Neural cell (in vitro differentiated cells): ENCODE measurements at regions not wholly inside any gene's neighbourhood (a gene's known extent, or its start where the extent isn't known, plus 50 kb on each side); places are given as distances from the start of the nearest gene placed in this dataset.

ENCODE experiments used
- CTCF ChIP-seq: fragments of 450-650 bp; IDR thresholded peaks from 2 replicates; pipeline ENCODE4 v1.5.1; 2014; ENCODE audit warnings: antibody characterized with exemption, mild to moderate bottlenecking, moderate library complexity; ENCODE audit not compliant: poor library complexity, severe bottlenecking
- EP300 ChIP-seq: fragments of 450-650 bp; conservative IDR thresholded peaks from 2 replicates; pipeline ENCODE4 v1.6.1; 2014; ENCODE audit warnings: antibody characterized with exemption, mild to moderate bottlenecking, moderate library complexity; ENCODE audit not compliant: poor library complexity, severe bottlenecking
- EZH2 ChIP-seq: fragments of 200-600, 300-800 bp; shearing (Covaris generic), sonication (generic); IDR thresholded peaks from 2 replicates; pipeline ENCODE4 v1.6.1; 2014; ENCODE audit warnings: antibody characterized with exemption, low read length, borderline replicate concordance, mild to moderate bottlenecking; ENCODE audit not compliant: insufficient read depth, poor library complexity, severe bottlenecking
- MXI1 ChIP-seq: fragments of 450-650 bp; conservative IDR thresholded peaks from 2 replicates; pipeline ENCODE4 v1.6.1; 2014; ENCODE audit warnings: antibody characterized with exemption, mild to moderate bottlenecking; ENCODE audit not compliant: poor library complexity, severe bottlenecking
- POLR2AphosphoS5 ChIP-seq: IDR thresholded peaks from 2 replicates; pipeline ENCODE4 v1.6.1; 2012
- SMC3 ChIP-seq: fragments of 450-650 bp; conservative IDR thresholded peaks from 2 replicates; pipeline ENCODE4 v1.6.1; 2014; ENCODE audit warnings: antibody characterized with exemption, mild to moderate bottlenecking, moderate library complexity; ENCODE audit not compliant: poor library complexity
- TAF1 ChIP-seq: IDR thresholded peaks from 2 replicates; pipeline ENCODE4 v1.6.1; 2012; ENCODE audit warnings: low read depth
- TF ChIP-seq, protein P1 (sequence below): IDR thresholded peaks from 2 replicates; pipeline ENCODE4 v1.6.1; 2012; ENCODE audit warnings: borderline replicate concordance

DNA sequence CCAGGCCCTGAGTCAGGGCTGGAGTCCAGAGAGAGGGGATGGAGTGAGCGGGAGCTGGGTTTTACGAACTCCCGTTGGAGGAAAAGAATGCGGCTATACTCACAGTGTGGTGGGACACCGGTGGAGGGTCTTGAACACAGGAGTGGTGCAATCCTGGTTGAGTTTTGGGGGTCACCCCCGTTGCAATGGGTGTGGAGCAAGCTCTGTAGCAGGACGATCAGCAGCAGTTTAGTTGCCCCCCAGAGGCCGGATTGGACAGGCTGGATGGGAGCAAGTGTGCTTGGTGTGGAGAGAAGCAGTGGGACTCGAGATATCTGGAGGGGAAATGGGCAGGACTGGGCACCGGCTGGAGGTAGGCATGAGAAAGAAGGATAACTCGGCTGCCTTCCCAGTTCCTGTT lies 72.3 kb upstream of the TWIST2 start:
- TF ChIP-seq CTCF (no peak), POLR2AphosphoS5 (no peak), EZH2 (no peak), MXI1 (no peak), SMC3 (no peak), TAF1 (no peak), EP300 (no peak)
- TF ChIP-seq, protein P1, sequence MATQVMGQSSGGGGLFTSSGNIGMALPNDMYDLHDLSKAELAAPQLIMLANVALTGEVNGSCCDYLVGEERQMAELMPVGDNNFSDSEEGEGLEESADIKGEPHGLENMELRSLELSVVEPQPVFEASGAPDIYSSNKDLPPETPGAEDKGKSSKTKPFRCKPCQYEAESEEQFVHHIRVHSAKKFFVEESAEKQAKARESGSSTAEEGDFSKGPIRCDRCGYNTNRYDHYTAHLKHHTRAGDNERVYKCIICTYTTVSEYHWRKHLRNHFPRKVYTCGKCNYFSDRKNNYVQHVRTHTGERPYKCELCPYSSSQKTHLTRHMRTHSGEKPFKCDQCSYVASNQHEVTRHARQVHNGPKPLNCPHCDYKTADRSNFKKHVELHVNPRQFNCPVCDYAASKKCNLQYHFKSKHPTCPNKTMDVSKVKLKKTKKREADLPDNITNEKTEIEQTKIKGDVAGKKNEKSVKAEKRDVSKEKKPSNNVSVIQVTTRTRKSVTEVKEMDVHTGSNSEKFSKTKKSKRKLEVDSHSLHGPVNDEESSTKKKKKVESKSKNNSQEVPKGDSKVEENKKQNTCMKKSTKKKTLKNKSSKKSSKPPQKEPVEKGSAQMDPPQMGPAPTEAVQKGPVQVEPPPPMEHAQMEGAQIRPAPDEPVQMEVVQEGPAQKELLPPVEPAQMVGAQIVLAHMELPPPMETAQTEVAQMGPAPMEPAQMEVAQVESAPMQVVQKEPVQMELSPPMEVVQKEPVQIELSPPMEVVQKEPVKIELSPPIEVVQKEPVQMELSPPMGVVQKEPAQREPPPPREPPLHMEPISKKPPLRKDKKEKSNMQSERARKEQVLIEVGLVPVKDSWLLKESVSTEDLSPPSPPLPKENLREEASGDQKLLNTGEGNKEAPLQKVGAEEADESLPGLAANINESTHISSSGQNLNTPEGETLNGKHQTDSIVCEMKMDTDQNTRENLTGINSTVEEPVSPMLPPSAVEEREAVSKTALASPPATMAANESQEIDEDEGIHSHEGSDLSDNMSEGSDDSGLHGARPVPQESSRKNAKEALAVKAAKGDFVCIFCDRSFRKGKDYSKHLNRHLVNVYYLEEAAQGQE: no peak
